ENCODE measurements at regions not wholly inside any gene's neighbourhood (a gene's known extent, or its start where the extent isn't known, plus 50 kb on each side); places are given as distances from the start of the nearest gene placed in this dataset.

GRCh38 chr7:52005613-52006012 lies 689.0 kb upstream of the COBL start:
- Histone ChIP-seq H3K4me1 (ENCODE audit: control insufficient read depth, insufficient read depth, low read length) (no peaks in the 10 kb centered on the region), H3K9me3 (ENCODE audit: control insufficient read depth, insufficient read depth, low read depth, low read length) (no peaks in the 10 kb centered on the region), H3K4me3 (ENCODE audit: low read depth, low read length) (no peak overlapping the region), H3K27ac (ENCODE audit: extremely low read depth, low read depth, low read length) (no peak overlapping the region), H3K36me3 (ENCODE audit: control insufficient read depth in 2 of 2, insufficient read depth in 1 of 2, low read length in 2 of 2) (no peaks in the 10 kb centered on the region)
- ChIA-PET POLR2A (no interaction called here), CTCF (no interaction called here)
- TF ChIP-seq ZNF354C (tag by site-specific recombination; IDR thresholded peaks at IDR 0.05; ENCODE audit: borderline replicate concordance, low read depth): no peak
- TF ChIP-seq AEBP2 (tag by site-specific recombination; IDR thresholded peaks at IDR 0.05; ENCODE audit: borderline replicate concordance): no peak
- no peak for TF ChIP-seq CTCF (tag by site-specific recombination; IDR thresholded peaks at IDR 0.05)
- no peak for TF ChIP-seq ZNF677 (tag by site-specific recombination; IDR thresholded peaks at IDR 0.05)

- Histone ChIP-seq H3K4me1 (ENCODE audit: control insufficient read depth, insufficient read depth, low read length) (no peaks in the 10 kb centered on the region), H3K9me3 (ENCODE audit: control insufficient read depth, insufficient read depth, low read depth, low read length) (no peaks in the 10 kb centered on the region), H3K27ac (ENCODE audit: extremely low read depth, low read depth, low read length) (no peak overlapping the region), H3K4me3 (ENCODE audit: low read depth, low read length) (no peak overlapping the region), H3K36me3 (ENCODE audit: control insufficient read depth in 2 of 2, insufficient read depth in 1 of 2, low read length in 2 of 2) (no peaks in the 10 kb centered on the region)
- ChIA-PET CTCF (no interaction called here), POLR2A (no interaction called here)
- TF ChIP-seq PRDM1 (tag by site-specific recombination; IDR thresholded peaks at IDR 0.05) (no peak), ZNF274 (IDR thresholded peaks at IDR 0.05; ENCODE audit: low read length) (no peak), ZNF274 (tag by site-specific recombination; IDR thresholded peaks at IDR 0.05; ENCODE audit: borderline replicate concordance) (no peak), ZNF707 (tag by site-specific recombination; IDR thresholded peaks at IDR 0.05) (no peak), ZNF664 (tag by site-specific recombination; IDR thresholded peaks at IDR 0.05) (no peak), SCRT1 (tag by site-specific recombination; IDR thresholded peaks at IDR 0.05; ENCODE audit: borderline replicate concordance) (no peak), ZNF660 (tag by site-specific recombination; IDR thresholded peaks at IDR 0.05) (no peak), ZNF211 (tag by site-specific recombination; IDR thresholded peaks at IDR 0.05; ENCODE audit: low read depth) (no peak), ELK4 (IDR thresholded peaks at IDR 0.05; ENCODE audit: borderline replicate concordance, low read depth, low read length) (no peak), ZNF146 (tag by site-specific recombination; IDR thresholded peaks at IDR 0.05) (no peak), SCRT2 (tag by site-specific recombination; IDR thresholded peaks at IDR 0.05) (no peak), ZFHX2 (tag by site-specific recombination; conservative IDR thresholded peaks at IDR 0.05) (no peak), EGR2 (tag by site-specific recombination; IDR thresholded peaks at IDR 0.05; ENCODE audit: low read depth) (no peak), ZNF624 (tag by site-specific recombination; IDR thresholded peaks at IDR 0.05) (no peak), KLF17 (tag by site-specific recombination; IDR thresholded peaks at IDR 0.05) (no peak), OSR2 (tag by site-specific recombination; IDR thresholded peaks at IDR 0.05) (no peak), ZNF239 (tag by site-specific recombination; IDR thresholded peaks at IDR 0.05) (no peak), SP3 (tag by site-specific recombination; IDR thresholded peaks at IDR 0.05) (no peak)
Measured at GRCh38 chr7:51995596-51996179, 679.1 kb upstream of the COBL start.

All from HEK293 (cell line).